T-cell (primary cell): ENCODE measurements at regions not wholly inside any gene's neighbourhood (a gene's known extent, or its start where the extent isn't known, plus 50 kb on each side); places are given as distances from the start of the nearest gene placed in this dataset.

Source experiments
- ATAC-seq, 4 experiments: fragments of 200-7000 bp in 3 of 4; fragments of 150-1000 bp in 1 of 4; cut with Tn5 transposase; replicated peaks in 1 of 4; 1 replicate in 3 of 4; 2 replicates in 1 of 4; pipeline ENCODE4 v1.10.0; 2021; ENCODE audit warnings: moderate library complexity in 3 of 4, mild to moderate bottlenecking in 2 of 4, moderate number of reproducible peaks in 1 of 4
- CTCF ChIA-PET, 2 donors: fragments of 300-600 bp; sonication (Branson Sonifier 250); formaldehyde crosslinking; loops; one replicate each; lab custom pipeline; 2022; ENCODE audit warnings: antibody characterized with exemption in 2 of 2; lab: Charles Lee
- POLR2A ChIA-PET, 2 donors: fragments of 300-600 bp; sonication (Branson Sonifier 250); formaldehyde crosslinking; loops; one replicate each; lab custom pipeline; 2022; ENCODE audit warnings: antibody characterized with exemption in 2 of 2; lab: Charles Lee
- DNase-seq, 35 experiments: peaks; one replicate each; pipeline versions ENCODE4 v3.0.0 to v3.0.0-alpha.2; 2013 to 2023
- H3K27ac ChIP-seq: one replicate; pipeline ENCODE4 v1.5.1; 2013; ENCODE audit warnings: low read length
- H3K27me3 ChIP-seq, 2 experiments: replicated peaks in 1 of 2; 1 replicate in 1 of 2; 2 replicates in 1 of 2; pipeline versions ENCODE4 v1.6.1 to v1.7.0; 2013; ENCODE audit warnings: low read length in 1 of 2, mixed read lengths in 1 of 2; ENCODE audit not compliant: control insufficient read depth in 2 of 2, insufficient read depth in 2 of 2; ENCODE audit errors: extremely low read depth in 1 of 2
- H3K36me3 ChIP-seq, 2 donors: 1 replicate in 1 of 2; 2 replicates in 1 of 2; pipeline versions ENCODE4 v1.6.1 to v1.7.0; 2013; ENCODE audit warnings: low read length in 1 of 2; ENCODE audit not compliant: control insufficient read depth in 2 of 2, insufficient read depth in 1 of 2; ENCODE audit errors: extremely low read depth in 1 of 2
- H3K4me1 ChIP-seq, 2 experiments: 1 replicate in 1 of 2; 2 replicates in 1 of 2; pipeline versions ENCODE4 v1.6.1 to v1.7.0; 2013; ENCODE audit warnings: low read length in 2 of 2, mixed read lengths in 1 of 2; ENCODE audit not compliant: insufficient read depth in 2 of 2, control insufficient read depth in 1 of 2; ENCODE audit errors: extremely low read depth in 1 of 2
- H3K4me3 ChIP-seq, 2 donors: 1 replicate in 1 of 2; 2 replicates in 1 of 2; pipeline versions ENCODE4 v1.5.1 to v1.7.0; 2013; ENCODE audit warnings: mild to moderate bottlenecking in 2 of 2, low read length in 1 of 2, moderate library complexity in 1 of 2; ENCODE audit not compliant: control insufficient read depth in 1 of 2; ENCODE audit errors: extremely low read depth in 1 of 2
- H3K9me3 ChIP-seq: 2 replicates; pipeline ENCODE4 v1.7.0; 2013
- H3K27ac Mint-ChIP-seq, 2 donors: one replicate each; pipeline ENCODE4 v1.8.0; 2020 to 2021; ENCODE audit warnings: mild to moderate bottlenecking in 2 of 2, mixed read lengths in 2 of 2
- H3K27me3 Mint-ChIP-seq, 2 donors: one replicate each; pipeline ENCODE4 v1.8.0; 2021 to 2022; ENCODE audit warnings: mixed read lengths in 2 of 2
- H3K36me3 Mint-ChIP-seq: one replicate; pipeline ENCODE4 v1.8.0; 2021; ENCODE audit warnings: mixed read lengths
- H3K4me1 Mint-ChIP-seq, 3 donors: one replicate each; pipeline ENCODE4 v1.8.0; 2020 to 2022; ENCODE audit warnings: mixed read lengths in 3 of 3, mild to moderate bottlenecking in 1 of 3
- H3K4me3 Mint-ChIP-seq, 3 donors: one replicate each; pipeline ENCODE4 v1.8.0; 2020 to 2022; ENCODE audit warnings: mild to moderate bottlenecking in 3 of 3, mixed read lengths in 3 of 3, moderate library complexity in 3 of 3
- H3K9me3 Mint-ChIP-seq, 3 donors: one replicate each; pipeline ENCODE4 v1.8.0; 2020 to 2022; ENCODE audit warnings: mixed read lengths in 3 of 3
- WGBS: methylation state at CpG from one replicate; pipeline ENCODE4 v1.1.5; 2013; ENCODE audit warnings: missing lambda C conversion rate; ENCODE audit not compliant: insufficient coverage; 5-methylcytosine and 5-hydroxymethylcytosine counted together

- ChIA-PET POLR2A (no interaction called here), CTCF (no interaction called here)
- Histone ChIP-seq H3K36me3 (no peaks in the 10 kb centered on the region), H3K9me3 (no peaks in the 10 kb centered on the region), H3K27me3 (no peaks in the 10 kb centered on the region), H3K4me1 (peaks cover 14 to 28% of the 10 kb centered on the region in 2 experiments), H3K27ac (no peak overlapping the region), H3K4me3 (no peak overlapping the region)
- Mint-ChIP-seq H3K27ac (no peak overlapping the region), H3K36me3 (no peaks in the 10 kb centered on the region), H3K4me1 (peaks cover 29 to 52% (median 32%) of the 10 kb centered on the region in 3 donors), H3K9me3 (no peaks in the 10 kb centered on the region), H3K4me3 (no peak overlapping the region), H3K27me3 (no peaks in the 10 kb centered on the region)
- WGBS: 90% methylated on average over 10 of the region's 25 CpGs
- DNase-seq: no peak
- ATAC-seq: no peak
Observed at GRCh38 chr7:50159154-50159553, 66.1 kb upstream of the ZPBP start.

GRCh38 chr7:50156706-50157105, 63.7 kb upstream of the ZPBP start:
- H3K36me3 ChIP-seq: no peaks in the 10 kb centered on the region
- ATAC-seq (peak in 2 of 4 experiments; percentile 17 to 42), DNase-seq (no peak)
- Mint-ChIP-seq H3K36me3 (no peaks in the 10 kb centered on the region), H3K9me3 (no peaks in the 10 kb centered on the region), H3K27ac (peak overlapping the region; percentile 50 to 78), H3K4me3 (peak overlapping the region; percentile 37 to 71 (median 50)), H3K4me1 (peaks cover 19 to 41% (median 25%) of the 10 kb centered on the region in 3 donors), H3K27me3 (no peaks in the 10 kb centered on the region)
- 23% methylated on average over 3 of the region's 5 CpGs for WGBS
- H3K9me3 ChIP-seq: no peaks in the 10 kb centered on the region
- no peaks in the 10 kb centered on the region for H3K27me3 ChIP-seq
- POLR2A ChIA-PET: interaction anchor here in 1 of 2 donors (0.6 kb wide), 3 partner anchors 9 to 583 kb away, joined by 3 to 4 read pairs (median 3); no protein-coding TSS in a partner anchor
- peaks cover 8 to 17% of the 10 kb centered on the region in 2 experiments for H3K4me1 ChIP-seq
- CTCF ChIA-PET: interaction anchor here in 1 of 2 donors (0.8 to 1.9 kb wide), 3 partner anchors 13 to 261 kb away, joined by 3 to 7 read pairs (median 6); no protein-coding TSS in a partner anchor
- H3K4me3 ChIP-seq: no peak overlapping the region
- no peak overlapping the region for H3K27ac ChIP-seq

GRCh38 chr7:50156163-50156562, 63.1 kb upstream of the ZPBP start:
- H3K36me3 ChIP-seq: no peaks in the 10 kb centered on the region
- DNase-seq (no peak), ATAC-seq (peak; percentile 14 to 62 (median 48))
- H3K4me1 Mint-ChIP-seq: peaks cover 21 to 43% (median 25%) of the 10 kb centered on the region in 3 donors
- no peaks in the 10 kb centered on the region for H3K36me3 Mint-ChIP-seq
- no peaks in the 10 kb centered on the region for H3K9me3 Mint-ChIP-seq
- CTCF ChIA-PET: interaction anchor here in 1 of 2 donors (1.0 to 1.9 kb wide), 3 partner anchors 10 to 262 kb away, joined by 3 to 7 read pairs (median 6); no protein-coding TSS in a partner anchor
- peak overlapping the region; percentile 37 to 71 (median 50) for H3K4me3 Mint-ChIP-seq
- POLR2A ChIA-PET: interaction anchor here in 1 of 2 donors (0.6 kb wide), 2 partner anchors 171 to 583 kb away, joined by 3 read pairs; no protein-coding TSS in a partner anchor
- peaks cover 8 to 17% of the 10 kb centered on the region in 2 experiments for H3K4me1 ChIP-seq
- no peaks in the 10 kb centered on the region for H3K27me3 ChIP-seq
- H3K27me3 Mint-ChIP-seq: no peaks in the 10 kb centered on the region
- H3K9me3 ChIP-seq: no peaks in the 10 kb centered on the region
- no peak overlapping the region for H3K4me3 ChIP-seq
- 32% methylated on average over 4 of the region's 4 CpGs for WGBS
- no peak overlapping the region for H3K27ac ChIP-seq
- peak overlapping the region; percentile 50 to 78 for H3K27ac Mint-ChIP-seq

GRCh38 chr7:50155755-50156154, 62.7 kb upstream of the ZPBP start:
- Histone ChIP-seq H3K9me3 (no peaks in the 10 kb centered on the region), H3K27me3 (no peaks in the 10 kb centered on the region), H3K4me1 (peaks cover 8 to 17% of the 10 kb centered on the region in 2 experiments), H3K36me3 (no peaks in the 10 kb centered on the region), H3K27ac (no peak overlapping the region), H3K4me3 (no peak overlapping the region)
- peaks cover 24 to 43% (median 25%) of the 10 kb centered on the region in 3 donors for H3K4me1 Mint-ChIP-seq
- ATAC-seq (peak in 2 of 4 experiments; percentile 24 to 48), DNase-seq (no peak)
- no peaks in the 10 kb centered on the region for H3K27me3 Mint-ChIP-seq
- peak overlapping the region in 1 of 3 donors; percentile 71 for H3K4me3 Mint-ChIP-seq
- H3K9me3 Mint-ChIP-seq: no peaks in the 10 kb centered on the region
- POLR2A ChIA-PET: no interaction called here
- H3K27ac Mint-ChIP-seq: peak overlapping the region; percentile 30 to 78
- WGBS: 88% methylated on average over 2 of the region's 6 CpGs
- no peaks in the 10 kb centered on the region for H3K36me3 Mint-ChIP-seq
- CTCF ChIA-PET: interaction anchor here in 1 of 2 donors (1.0 to 1.9 kb wide), 3 partner anchors 9 to 262 kb away, joined by 3 to 7 read pairs (median 6); no protein-coding TSS in a partner anchor

GRCh38 chr7:50153995-50154394, 60.9 kb upstream of the ZPBP start:
- Mint-ChIP-seq H3K27ac (peak overlapping the region in 1 of 2 donors; percentile 1), H3K9me3 (no peaks in the 10 kb centered on the region), H3K27me3 (no peaks in the 10 kb centered on the region), H3K36me3 (no peaks in the 10 kb centered on the region), H3K4me3 (no peak overlapping the region), H3K4me1 (peaks cover 36 to 58% (median 40%) of the 10 kb centered on the region in 3 donors)
- ATAC-seq (no peak), DNase-seq (no peak)
- CTCF ChIA-PET: no interaction called here
- WGBS: 90% methylated on average over 3 of the region's 6 CpGs
- Histone ChIP-seq H3K4me3 (no peak overlapping the region), H3K27me3 (no peaks in the 10 kb centered on the region), H3K36me3 (no peaks in the 10 kb centered on the region), H3K4me1 (peaks cover 17 to 22% of the 10 kb centered on the region in 2 experiments), H3K27ac (no peak overlapping the region), H3K9me3 (no peaks in the 10 kb centered on the region)
- POLR2A ChIA-PET: no interaction called here

GRCh38 chr7:50153148-50153547, 60.1 kb upstream of the ZPBP start:
- POLR2A ChIA-PET: interaction anchor here (0.6 to 0.7 kb wide), 2 partner anchors 152 to 222 kb away, joined by 3 to 4 read pairs; no protein-coding TSS in a partner anchor
- no peak for ATAC-seq
- H3K4me1 Mint-ChIP-seq: peaks cover 44 to 67% (median 49%) of the 10 kb centered on the region in 3 donors
- no peaks in the 10 kb centered on the region for H3K36me3 Mint-ChIP-seq
- no peaks in the 10 kb centered on the region for H3K9me3 Mint-ChIP-seq
- no peak for DNase-seq
- no peak overlapping the region for H3K27ac ChIP-seq
- CTCF ChIA-PET: interaction anchor here (0.6 to 1.6 kb wide), 3 partner anchors 14 to 185 kb away, joined by 4 read pairs; no protein-coding TSS in a partner anchor
- H3K4me3 Mint-ChIP-seq: no peak overlapping the region
- no peaks in the 10 kb centered on the region for H3K36me3 ChIP-seq
- H3K4me1 ChIP-seq: peaks cover 20 to 30% of the 10 kb centered on the region in 2 experiments
- no peak overlapping the region for H3K27ac Mint-ChIP-seq
- no peaks in the 10 kb centered on the region for H3K9me3 ChIP-seq
- H3K27me3 ChIP-seq: no peaks in the 10 kb centered on the region
- H3K27me3 Mint-ChIP-seq: no peaks in the 10 kb centered on the region
- no peak overlapping the region for H3K4me3 ChIP-seq
